CD4-positive, alpha-beta T cell (primary cell): ENCODE measurements at regions not wholly inside any gene's neighbourhood (a gene's known extent, or its start where the extent isn't known, plus 50 kb on each side); places are given as distances from the start of the nearest gene placed in this dataset.

Experiments used
- ATAC-seq: fragments of 200-7000 bp; cut with Tn5 transposase; one replicate; pipeline ENCODE4 v1.10.0; 2022; ENCODE audit warnings: mild to moderate bottlenecking; ENCODE audit not compliant: poor library complexity
- CTCF ChIA-PET: fragments of 350-600 bp; sonication (Branson Sonifier 250); formaldehyde crosslinking; loops from one replicate; lab custom pipeline; 2021; ENCODE audit warnings: antibody characterized with exemption, inconsistent platforms; lab: Charles Lee
- POLR2A ChIA-PET: fragments of 350-600 bp; sonication (Branson Sonifier 250); formaldehyde crosslinking; loops from one replicate; lab custom pipeline; 2021; ENCODE audit warnings: antibody characterized with exemption, inconsistent platforms; lab: Charles Lee
- DNase-seq, 14 experiments: peaks; one replicate each; pipeline ENCODE4 v3.0.0-alpha.2; 2013 to 2020; ENCODE audit warnings: mixed read lengths in 2 of 14
- H3K27ac ChIP-seq, 2 donors: one replicate each; pipeline versions ENCODE4 v1.5.1 to v1.7.0; 2013; ENCODE audit warnings: low read length in 2 of 2, low read depth in 1 of 2, mild to moderate bottlenecking in 1 of 2
- H3K27me3 ChIP-seq, 2 experiments: 1 replicate in 1 of 2; 2 replicates in 1 of 2; pipeline versions ENCODE4 v1.6.1 to v1.7.0; 2013; ENCODE audit warnings: low read length in 2 of 2, control low read depth in 1 of 2, mild to moderate bottlenecking in 1 of 2, moderate library complexity in 1 of 2; ENCODE audit not compliant: insufficient read depth in 2 of 2, control insufficient read depth in 1 of 2
- H3K36me3 ChIP-seq: one replicate; pipeline ENCODE4 v1.6.1; 2013; ENCODE audit warnings: low read length, control low read depth; ENCODE audit not compliant: insufficient read depth
- H3K4me1 ChIP-seq: one replicate; pipeline ENCODE4 v1.6.1; 2013; ENCODE audit warnings: low read length, control low read depth; ENCODE audit not compliant: insufficient read depth
- H3K4me3 ChIP-seq: one replicate; pipeline ENCODE4 v1.5.1; 2013; ENCODE audit warnings: mild to moderate bottlenecking, low read length, moderate library complexity
- H3K9me3 ChIP-seq, 2 experiments: 1 replicate in 1 of 2; 2 replicates in 1 of 2; pipeline versions ENCODE4 v1.6.1 to v1.7.0; 2013; ENCODE audit warnings: low read length in 2 of 2, mild to moderate bottlenecking in 2 of 2, control low read depth in 1 of 2, moderate library complexity in 1 of 2; ENCODE audit not compliant: control insufficient read depth in 1 of 2, insufficient read depth in 1 of 2
- H3K27ac Mint-ChIP-seq: one replicate; pipeline ENCODE4 v1.8.0; 2020; ENCODE audit warnings: mixed read lengths
- H3K27me3 Mint-ChIP-seq: one replicate; pipeline ENCODE4 v1.8.0; 2021; ENCODE audit warnings: mixed read lengths
- H3K36me3 Mint-ChIP-seq: one replicate; pipeline ENCODE4 v1.8.0; 2021; ENCODE audit warnings: low read depth, mixed read lengths
- H3K4me1 Mint-ChIP-seq: one replicate; pipeline ENCODE4 v1.8.0; 2021; ENCODE audit warnings: low read depth, mixed read lengths
- H3K4me3 Mint-ChIP-seq: one replicate; pipeline ENCODE4 v1.8.0; 2020; ENCODE audit warnings: mild to moderate bottlenecking, mixed read lengths
- H3K9me3 Mint-ChIP-seq: one replicate; pipeline ENCODE4 v1.8.0; 2020; ENCODE audit warnings: mixed read lengths
- CTCF ChIP-seq: fragments of 200-600 bp; IDR thresholded peaks from one replicate; pipeline ENCODE4 v1.8.0; 2022; ENCODE audit warnings: antibody characterized with exemption, mild to moderate bottlenecking
- intact Hi-C, 2 experiments: fragments of 100-400 bp; cut with DNase I in 1 of 2; cut with micrococcal nuclease in 1 of 2; formaldehyde crosslinking; loops; one replicate each; pipeline versions ENCODE4 v1.15.1 to v1.9.0; 2023 to 2025; cut with DNase I, micrococcal nuclease

GRCh38 chr3:26827169-26827568 lies 204.6 kb downstream of the LRRC3B start:
- Histone ChIP-seq H3K9me3 (peaks cover under 1 to 19% of the 10 kb centered on the region in 2 experiments), H3K4me1 (no peaks in the 10 kb centered on the region), H3K4me3 (no peak overlapping the region), H3K27me3 (no peaks in the 10 kb centered on the region), H3K27ac (no peak overlapping the region), H3K36me3 (no peaks in the 10 kb centered on the region)
- no peak overlapping the region for H3K4me3 Mint-ChIP-seq
- H3K27ac Mint-ChIP-seq, result no peak overlapping the region
- H3K36me3 Mint-ChIP-seq, result no peaks in the 10 kb centered on the region
- CTCF ChIA-PET, result no interaction called here
- H3K27me3 Mint-ChIP-seq, result no peaks in the 10 kb centered on the region
- peaks cover 11% of the 10 kb centered on the region for H3K9me3 Mint-ChIP-seq
- ATAC-seq, result no peak
- POLR2A ChIA-PET, result no interaction called here
- intact Hi-C loops, result no loop called here
- H3K4me1 Mint-ChIP-seq, result no peaks in the 10 kb centered on the region
- no peak for DNase-seq
- TF ChIP-seq CTCF, result no peak

DNA sequence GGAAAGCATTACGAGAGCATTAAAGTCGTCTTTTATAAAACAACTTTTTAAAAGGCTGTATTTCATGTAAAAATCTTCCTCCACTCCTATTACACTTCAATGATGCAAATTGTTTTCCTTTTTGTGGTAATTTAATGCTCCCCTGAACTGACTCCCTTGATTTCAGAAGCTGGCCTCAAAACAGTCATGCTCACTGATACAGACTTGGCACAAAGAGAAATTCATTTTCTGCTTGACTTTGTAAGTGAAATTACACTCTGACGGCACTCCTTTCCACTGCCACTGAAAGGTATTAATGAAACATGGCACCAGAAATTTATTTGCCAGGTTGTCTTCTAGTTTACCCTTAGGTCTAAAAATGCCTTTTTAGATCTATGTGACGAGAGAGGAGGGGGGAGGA lies 215.5 kb downstream of the LRRC3B start:
- ATAC-seq (no peak), DNase-seq (no peak)
- CTCF ChIA-PET, result no interaction called here
- Histone ChIP-seq H3K9me3 (peaks cover 0 to 4% of the 10 kb centered on the region in 2 experiments), H3K27ac (no peak overlapping the region), H3K4me3 (no peak overlapping the region), H3K36me3 (no peaks in the 10 kb centered on the region), H3K4me1 (no peaks in the 10 kb centered on the region), H3K27me3 (no peaks in the 10 kb centered on the region)
- POLR2A ChIA-PET, result no interaction called here
- no peak overlapping the region for H3K27ac Mint-ChIP-seq
- no peak for TF ChIP-seq CTCF
- no peaks in the 10 kb centered on the region for H3K36me3 Mint-ChIP-seq
- no peak overlapping the region for H3K4me3 Mint-ChIP-seq
- intact Hi-C loops, result no loop called here
- H3K27me3 Mint-ChIP-seq, result no peaks in the 10 kb centered on the region
- no peaks in the 10 kb centered on the region for H3K4me1 Mint-ChIP-seq
- H3K9me3 Mint-ChIP-seq, result peaks cover 10% of the 10 kb centered on the region

DNA sequence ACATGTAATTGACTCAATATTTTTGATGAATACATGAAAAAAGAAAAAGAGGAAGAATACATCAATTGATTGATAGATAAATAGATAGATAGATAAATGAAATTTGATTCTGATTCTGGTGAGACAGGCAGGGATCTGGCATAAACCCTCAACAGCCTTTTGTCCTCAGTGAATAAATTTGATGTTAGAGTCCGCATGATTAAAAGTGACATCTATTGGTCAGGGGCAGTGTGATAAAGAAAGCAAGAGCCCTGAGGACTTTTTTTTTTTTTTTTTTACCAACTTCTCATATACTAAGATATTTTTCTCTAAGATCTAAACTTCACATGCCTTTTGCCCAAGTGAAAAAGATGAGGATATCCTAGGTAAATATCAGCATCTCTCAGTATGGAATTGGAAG lies 216.4 kb downstream of the LRRC3B start:
- POLR2A ChIA-PET, result no interaction called here
- Mint-ChIP-seq H3K9me3 (peaks cover 10% of the 10 kb centered on the region), H3K27ac (no peak overlapping the region), H3K4me3 (no peak overlapping the region), H3K4me1 (no peaks in the 10 kb centered on the region), H3K36me3 (no peaks in the 10 kb centered on the region), H3K27me3 (no peaks in the 10 kb centered on the region)
- DNase-seq, result no peak
- CTCF ChIA-PET, result no interaction called here
- no peaks in the 10 kb centered on the region for H3K4me1 ChIP-seq
- no peak overlapping the region for H3K27ac ChIP-seq
- no peaks in the 10 kb centered on the region for H3K27me3 ChIP-seq
- peaks cover 0 to 8% of the 10 kb centered on the region in 2 experiments for H3K9me3 ChIP-seq
- no peak overlapping the region for H3K4me3 ChIP-seq
- intact Hi-C loops, result no loop called here
- H3K36me3 ChIP-seq, result no peaks in the 10 kb centered on the region
- TF ChIP-seq CTCF, result no peak
- no peak for ATAC-seq
